Calu3 (cell line): ENCODE measurements at regions not wholly inside any gene's neighbourhood (a gene's known extent, or its start where the extent isn't known, plus 50 kb on each side); places are given as distances from the start of the nearest gene placed in this dataset.

Experiments used
- BruUV-seq: library from RNA; stranded (reverse); fragments of 400-500 nt; replicated peaks from 2 replicates; lab custom pipeline; 2021; lab: Mats Ljungman, UMichigan
- CTCF ChIA-PET: fragments of 300-600 bp; sonication (Branson Sonifier 250); formaldehyde crosslinking; loops from one replicate; lab custom pipeline; 2022; ENCODE audit warnings: antibody characterized with exemption; lab: Charles Lee
- DNase-seq: peaks from one replicate; pipeline ENCODE4 v3.0.0; 2022
- H3K27ac Mint-ChIP-seq: one replicate; pipeline ENCODE4 v1.8.0; 2022; ENCODE audit warnings: mixed read lengths; ENCODE audit not compliant: unreplicated experiment
- H3K27me3 Mint-ChIP-seq: one replicate; pipeline ENCODE4 v1.8.0; 2022; ENCODE audit warnings: mixed read lengths; ENCODE audit not compliant: unreplicated experiment
- H3K36me3 Mint-ChIP-seq: one replicate; pipeline ENCODE4 v1.8.0; 2022; ENCODE audit warnings: mild to moderate bottlenecking, moderate library complexity, mixed read lengths; ENCODE audit not compliant: insufficient read depth, unreplicated experiment
- H3K4me1 Mint-ChIP-seq: one replicate; pipeline ENCODE4 v1.8.0; 2022; ENCODE audit warnings: mild to moderate bottlenecking, low read depth, mixed read lengths; ENCODE audit not compliant: unreplicated experiment
- H3K4me3 Mint-ChIP-seq: one replicate; pipeline ENCODE4 v1.8.0; 2022; ENCODE audit warnings: mild to moderate bottlenecking, low read depth, moderate library complexity, mixed read lengths; ENCODE audit not compliant: unreplicated experiment
- H3K9me3 Mint-ChIP-seq: one replicate; pipeline ENCODE4 v1.8.0; 2022; ENCODE audit warnings: low read depth, mixed read lengths; ENCODE audit not compliant: unreplicated experiment
- intact Hi-C: fragments of 100-400 bp; cut with micrococcal nuclease; formaldehyde crosslinking; loops from one replicate; pipeline ENCODE4 v1.10.0; 2022; ENCODE audit not compliant: unreplicated experiment
- TF ChIP-seq, protein P1 (sequence below): fragments of 200-600 bp; IDR thresholded peaks from one replicate; pipeline ENCODE4 v1.8.0; 2022; ENCODE audit warnings: antibody characterized with exemption; ENCODE audit not compliant: unreplicated experiment

DNA sequence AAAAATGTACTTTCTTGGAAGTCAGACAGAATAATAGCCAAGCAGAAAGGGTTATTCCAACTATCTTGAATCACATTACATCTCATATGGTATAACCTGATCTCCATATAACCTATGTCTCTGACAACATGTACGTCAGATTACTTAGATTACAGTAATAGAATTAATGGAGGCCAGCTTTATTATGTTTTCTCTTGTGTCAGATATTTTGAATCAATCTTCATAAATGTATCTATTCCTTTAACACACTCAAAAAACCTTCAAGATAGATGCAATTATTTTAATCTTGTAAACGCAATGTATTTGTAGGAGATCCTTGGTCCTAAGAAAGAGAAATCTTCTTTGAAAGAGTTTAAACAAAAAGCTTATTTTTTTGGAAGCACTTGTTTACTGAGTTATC is 188.4 kb upstream of the KLF12 start:
- Mint-ChIP-seq H3K4me3 (no peak overlapping the region), H3K36me3 (no peaks in the 10 kb centered on the region), H3K27me3 (no peaks in the 10 kb centered on the region), H3K27ac (no peak overlapping the region), H3K4me1 (no peaks in the 10 kb centered on the region), H3K9me3 (peaks cover 3% of the 10 kb centered on the region)
- TF ChIP-seq, protein P1, sequence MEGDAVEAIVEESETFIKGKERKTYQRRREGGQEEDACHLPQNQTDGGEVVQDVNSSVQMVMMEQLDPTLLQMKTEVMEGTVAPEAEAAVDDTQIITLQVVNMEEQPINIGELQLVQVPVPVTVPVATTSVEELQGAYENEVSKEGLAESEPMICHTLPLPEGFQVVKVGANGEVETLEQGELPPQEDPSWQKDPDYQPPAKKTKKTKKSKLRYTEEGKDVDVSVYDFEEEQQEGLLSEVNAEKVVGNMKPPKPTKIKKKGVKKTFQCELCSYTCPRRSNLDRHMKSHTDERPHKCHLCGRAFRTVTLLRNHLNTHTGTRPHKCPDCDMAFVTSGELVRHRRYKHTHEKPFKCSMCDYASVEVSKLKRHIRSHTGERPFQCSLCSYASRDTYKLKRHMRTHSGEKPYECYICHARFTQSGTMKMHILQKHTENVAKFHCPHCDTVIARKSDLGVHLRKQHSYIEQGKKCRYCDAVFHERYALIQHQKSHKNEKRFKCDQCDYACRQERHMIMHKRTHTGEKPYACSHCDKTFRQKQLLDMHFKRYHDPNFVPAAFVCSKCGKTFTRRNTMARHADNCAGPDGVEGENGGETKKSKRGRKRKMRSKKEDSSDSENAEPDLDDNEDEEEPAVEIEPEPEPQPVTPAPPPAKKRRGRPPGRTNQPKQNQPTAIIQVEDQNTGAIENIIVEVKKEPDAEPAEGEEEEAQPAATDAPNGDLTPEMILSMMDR: no peak
- DNase-seq: no peak
- intact Hi-C loops: loop anchor here (1.0 kb wide), 1 partner anchor 32 kb away; no protein-coding TSS in a partner anchor
- no TSS peak for BruUV-seq
- CTCF ChIA-PET: interaction anchor here (0.7 kb wide), 1 partner anchor 165 kb away, joined by 3 read pairs; no protein-coding TSS in a partner anchor

DNA sequence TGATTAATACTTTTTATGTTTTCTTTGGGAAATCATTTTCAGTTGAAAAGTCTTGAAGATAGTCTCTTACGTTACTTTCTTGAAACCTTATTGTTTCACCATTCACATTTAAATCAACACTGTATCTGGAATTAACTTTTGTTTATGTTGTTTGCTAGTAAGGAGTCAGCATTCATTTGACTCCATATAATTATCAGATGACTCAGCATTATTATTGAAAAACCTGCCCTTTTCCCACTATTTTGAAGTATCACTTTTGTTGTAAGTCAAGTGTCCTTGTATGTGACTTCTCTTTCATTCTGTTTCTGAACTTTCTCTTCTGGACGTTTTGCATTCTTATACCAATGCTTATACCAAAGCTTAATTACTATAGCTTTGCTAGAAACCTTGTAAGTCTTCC is 186.1 kb upstream of the KLF12 start:
- Mint-ChIP-seq H3K4me1 (no peaks in the 10 kb centered on the region), H3K27me3 (no peaks in the 10 kb centered on the region), H3K4me3 (no peak overlapping the region), H3K9me3 (no peaks in the 10 kb centered on the region), H3K27ac (no peak overlapping the region), H3K36me3 (no peaks in the 10 kb centered on the region)
- BruUV-seq: no TSS peak
- TF ChIP-seq, protein P1: no peak
- no peak for DNase-seq
- intact Hi-C loops: no loop called here
- CTCF ChIA-PET: no interaction called here

DNA sequence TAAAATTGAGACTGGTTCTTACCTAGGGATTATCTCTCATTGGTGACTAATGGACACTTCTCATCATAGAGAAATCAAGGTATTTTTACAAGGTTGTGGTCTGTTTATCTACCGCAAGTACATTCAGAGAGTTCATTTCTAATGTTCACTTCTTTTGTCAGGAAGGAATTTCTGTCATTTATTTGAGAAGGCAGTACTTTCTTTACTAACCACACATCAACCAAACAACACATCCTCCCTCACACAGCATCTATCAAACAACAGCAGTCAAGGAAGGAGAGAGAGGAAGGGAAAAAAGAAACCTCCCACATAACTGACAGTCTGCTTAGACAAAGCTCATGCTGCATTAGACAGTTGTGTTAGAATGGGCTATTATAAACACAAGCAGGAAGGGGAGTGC is 182.3 kb upstream of the KLF12 start:
- no peaks in the 10 kb centered on the region for H3K9me3 Mint-ChIP-seq
- intact Hi-C loops: no loop called here
- H3K27ac Mint-ChIP-seq: no peak overlapping the region
- TF ChIP-seq, protein P1: no peak
- CTCF ChIA-PET: no interaction called here
- no peaks in the 10 kb centered on the region for H3K4me1 Mint-ChIP-seq
- H3K27me3 Mint-ChIP-seq: no peaks in the 10 kb centered on the region
- DNase-seq: no peak
- BruUV-seq: no TSS peak
- H3K4me3 Mint-ChIP-seq: no peak overlapping the region
- no peaks in the 10 kb centered on the region for H3K36me3 Mint-ChIP-seq

DNA sequence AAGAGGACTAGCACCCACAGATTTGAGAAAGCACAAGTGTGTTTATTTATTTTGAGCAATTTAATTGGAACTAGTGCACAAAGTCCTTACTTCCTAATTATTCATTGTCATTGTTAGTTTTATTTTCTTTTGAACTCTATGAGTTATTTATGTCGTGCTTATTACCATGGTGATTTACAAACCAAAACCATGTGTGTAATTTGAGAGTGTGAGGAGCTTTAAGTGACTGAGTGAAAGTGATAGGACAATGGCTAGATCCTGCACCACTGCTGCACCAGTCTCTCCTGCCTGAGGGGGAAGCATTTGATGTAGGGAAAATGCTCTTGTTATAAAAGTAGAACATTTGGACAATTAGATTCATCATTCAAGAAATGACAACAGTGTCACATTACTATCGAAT is 172.3 kb upstream of the KLF12 start:
- H3K27me3 Mint-ChIP-seq: peaks cover 21% of the 10 kb centered on the region
- H3K4me1 Mint-ChIP-seq: no peaks in the 10 kb centered on the region
- H3K9me3 Mint-ChIP-seq: no peaks in the 10 kb centered on the region
- no peak overlapping the region for H3K4me3 Mint-ChIP-seq
- CTCF ChIA-PET: no interaction called here
- intact Hi-C loops: no loop called here
- H3K27ac Mint-ChIP-seq: no peak overlapping the region
- H3K36me3 Mint-ChIP-seq: no peaks in the 10 kb centered on the region
- BruUV-seq: no TSS peak
- TF ChIP-seq, protein P1: no peak
- DNase-seq: no peak
